Posterior cingulate gyrus (tissue), 11 donors: ENCODE measurements at regions not wholly inside any gene's neighbourhood (a gene's known extent, or its start where the extent isn't known, plus 50 kb on each side); places are given as distances from the start of the nearest gene placed in this dataset.
A peak's percentile ranks its signal among the peaks of the same experiment; 100 is the strongest.
"Not testable (repeated sequence)": the region's sequence is repeated elsewhere in the genome, so short reads cannot be mapped to it uniquely, and the experiment has no call there.

ENCODE experiments used
- DNase-seq, 10 donors: peaks; one replicate each; pipeline versions ENCODE4 v3.0.0 to v3.0.0-alpha.2; 2020 to 2021; ENCODE audit warnings: mixed read lengths in 3 of 10
- intact Hi-C: fragments of 100-400 bp; cut with DNase I; formaldehyde crosslinking; loops from one replicate; pipeline ENCODE4 v1.15.1; 2023

DNA sequence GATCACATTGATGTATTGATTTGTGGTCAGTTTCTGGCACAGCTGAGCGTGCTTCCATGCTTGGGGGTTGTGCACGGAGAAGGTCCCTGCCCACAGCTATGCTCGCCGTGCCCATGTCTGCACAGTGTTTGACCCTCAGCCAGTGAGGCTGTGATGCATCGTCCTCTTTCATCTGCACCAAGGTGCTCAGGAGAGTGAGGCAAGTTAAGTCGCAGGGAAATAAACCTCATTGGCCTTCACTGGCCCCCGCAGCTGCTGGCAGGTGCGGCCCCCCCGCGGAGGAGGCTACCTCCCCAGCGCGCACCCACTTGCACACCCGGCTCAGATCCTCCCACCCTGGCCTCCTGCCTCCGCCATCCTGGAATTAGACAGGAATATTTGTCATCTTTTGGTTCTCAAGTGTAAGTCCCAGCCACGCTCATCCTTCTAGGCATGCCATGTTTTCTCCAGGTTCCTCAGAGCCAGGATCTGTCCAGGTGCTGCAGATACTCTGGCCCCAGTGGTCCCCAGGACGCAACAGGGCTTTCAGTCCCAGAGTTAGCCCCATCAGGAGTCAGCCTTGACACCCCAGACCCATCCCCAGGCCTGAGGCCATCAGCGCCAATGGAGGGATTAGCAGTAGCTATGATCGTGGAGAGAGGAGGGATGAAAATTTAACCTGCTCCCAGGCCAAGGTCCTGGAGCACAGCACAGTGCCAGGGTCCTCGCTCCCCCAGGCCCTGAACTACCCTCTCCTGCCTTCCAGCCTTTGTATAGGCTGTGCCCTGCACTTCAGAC is 93.7 kb downstream of the OAT start:
- no peak for DNase-seq
- intact Hi-C loops = no loop called here

- no peak for DNase-seq
- intact Hi-C loops = no loop called here
These were observed 94.3 kb downstream of the OAT start for GRCh38 chr10:124324451-124324850.

DNA sequence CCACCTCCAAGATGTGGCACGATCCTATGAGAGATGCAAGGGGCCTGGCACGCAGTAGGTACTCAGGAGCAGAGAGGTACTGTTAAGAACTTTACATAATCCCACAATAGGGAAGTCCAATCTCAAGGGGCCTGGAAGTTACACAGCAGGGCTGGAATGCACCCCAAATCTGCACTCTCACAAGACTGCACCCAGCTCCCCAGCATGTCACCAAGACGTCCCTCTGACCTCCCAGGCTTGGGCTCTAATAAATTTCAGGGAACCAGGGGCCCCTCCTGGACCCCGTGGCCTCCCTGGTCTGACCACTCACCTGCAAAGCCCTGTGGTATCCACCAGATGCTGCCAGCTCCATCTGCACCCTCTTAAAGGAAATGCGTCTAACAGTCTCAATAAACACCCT is 94.9 kb downstream of the OAT start:
- intact Hi-C loops = no loop called here

GRCh38 chr10:124323111-124323725 is 95.5 kb downstream of the OAT start:
- intact Hi-C loops = no loop called here
- no peak for DNase-seq

More for the DNA sequence above, 94.9 kb downstream of the OAT start:
- no peak for DNase-seq

DNA sequence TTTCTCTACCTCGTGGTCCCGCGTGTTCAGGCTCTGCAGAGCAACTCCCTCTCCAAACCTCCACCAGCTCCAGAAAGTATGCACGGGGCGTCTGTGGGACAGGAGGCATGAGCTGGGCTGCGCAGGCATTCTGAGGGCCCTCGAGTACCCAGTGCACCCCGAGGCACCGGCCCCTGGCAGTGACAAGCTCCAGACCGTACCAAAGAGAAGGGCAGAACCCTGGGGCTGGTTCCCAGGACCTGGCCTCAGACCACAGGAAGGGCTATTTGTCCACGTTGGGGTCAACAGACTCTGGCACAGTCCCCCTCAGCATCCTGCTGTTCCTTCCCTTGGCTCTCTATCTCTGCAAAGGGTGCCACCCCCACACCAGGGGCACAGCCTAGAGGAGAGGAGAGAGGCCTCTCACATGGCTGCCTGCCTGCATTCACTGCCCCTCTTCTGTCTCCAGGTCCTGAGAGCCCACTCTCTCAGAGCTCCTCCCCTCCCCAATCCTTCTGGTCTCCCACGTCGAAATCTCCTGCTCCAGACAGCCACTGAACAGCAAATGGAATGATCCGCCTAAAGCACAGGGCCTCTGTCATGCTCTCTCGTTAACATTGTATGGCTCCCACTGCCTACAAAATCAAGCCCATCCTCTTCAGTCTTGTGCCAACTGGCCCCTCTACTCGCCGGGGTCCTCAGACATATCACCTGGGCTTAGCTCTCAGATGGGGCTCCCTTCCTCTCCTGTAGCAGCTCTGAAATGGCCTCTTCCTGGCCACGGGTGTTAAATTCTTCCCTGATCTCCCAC is 96.3 kb downstream of the OAT start:
- no peak for DNase-seq
- intact Hi-C loops = no loop called here

DNA sequence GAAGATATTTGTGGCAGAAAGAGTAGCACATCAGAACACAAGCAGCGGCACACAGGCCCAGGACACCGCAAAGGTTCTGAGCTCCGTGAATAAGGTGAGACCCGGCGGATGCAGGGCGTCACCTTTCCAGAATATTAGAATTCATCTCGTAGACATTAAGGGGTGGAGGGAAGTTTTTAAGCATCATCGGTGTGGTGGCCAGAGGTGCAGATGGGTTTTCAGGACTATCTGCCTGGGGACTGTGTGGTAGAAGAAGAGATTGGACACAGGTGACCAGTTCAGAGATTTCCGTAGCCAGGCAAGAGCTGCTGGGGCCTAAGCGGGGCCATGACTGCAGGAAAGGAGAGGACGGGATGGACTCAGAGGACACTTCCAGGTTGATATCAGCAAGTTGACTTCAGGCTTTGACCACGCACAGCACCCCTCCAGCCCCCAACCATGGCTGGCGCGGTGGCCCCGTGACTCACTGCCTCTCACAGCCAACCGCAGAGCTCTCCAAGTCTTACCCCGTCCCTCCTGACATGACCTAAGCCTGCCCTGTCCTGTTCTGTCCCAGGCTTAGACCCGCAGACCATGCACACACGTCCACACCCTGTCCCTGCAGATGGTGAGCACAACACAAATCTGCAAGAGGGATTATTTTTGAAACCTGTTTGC is 97.2 kb downstream of the OAT start:
- intact Hi-C loops = no loop called here
- no peak for DNase-seq

DNA sequence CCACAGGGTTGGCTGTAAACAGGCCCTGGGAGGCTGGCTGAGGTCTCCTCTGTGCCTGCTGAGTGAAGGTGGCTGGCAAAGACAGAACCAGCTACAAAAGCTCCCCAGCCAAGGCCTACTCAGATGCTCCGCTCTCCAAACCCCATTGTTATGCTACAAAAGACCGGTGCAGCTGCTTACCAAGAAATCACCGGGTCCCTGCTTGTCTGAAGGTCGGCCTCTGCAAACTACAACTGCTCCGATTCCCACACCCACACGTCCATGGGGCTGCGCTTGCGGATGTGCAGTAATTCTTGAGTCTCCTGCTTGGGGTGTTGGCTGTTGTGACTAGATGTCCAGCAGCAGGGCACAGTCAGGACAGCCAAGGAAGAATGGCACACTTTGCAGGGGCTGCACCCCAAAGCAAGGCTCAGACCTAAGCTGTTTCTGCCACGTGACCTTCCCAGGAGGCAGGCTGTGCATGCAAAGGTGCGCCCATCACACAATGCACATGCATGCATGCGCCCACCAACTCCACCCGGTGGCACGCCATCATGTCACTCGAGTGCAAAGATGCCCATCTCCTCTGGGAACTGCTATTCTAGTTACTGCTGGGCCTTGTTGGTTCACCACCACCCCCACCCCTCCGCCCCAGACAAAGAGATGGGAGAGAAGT is 97.8 kb downstream of the OAT start:
- DNase-seq = no peak
- intact Hi-C loops = no loop called here

DNA sequence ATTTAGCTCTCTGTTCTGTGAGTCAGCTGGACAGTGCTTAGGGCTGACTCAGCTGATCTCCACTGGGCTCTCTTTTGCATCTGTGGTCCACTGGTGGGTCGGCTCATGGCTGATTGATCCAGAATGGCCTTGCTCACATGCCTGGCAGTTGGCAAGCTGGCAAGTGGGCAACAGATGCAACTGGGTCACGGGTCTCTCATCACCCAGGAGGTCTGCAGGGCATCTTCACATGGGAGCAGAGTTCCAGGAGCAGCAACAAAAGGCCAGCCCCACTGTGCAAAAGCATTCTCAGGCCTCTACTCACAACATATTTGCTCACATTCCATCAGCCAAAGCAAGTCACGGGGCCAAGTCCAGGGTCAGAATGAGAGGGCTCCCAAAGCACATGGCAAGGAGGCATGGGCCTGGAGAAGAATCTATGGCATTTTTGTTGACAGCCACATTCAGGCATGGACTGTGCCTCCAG is 98.8 kb downstream of the OAT start:
- intact Hi-C loops = no loop called here
- no peak for DNase-seq

- DNase-seq, intact Hi-C loops: not testable (repeated sequence)
These were observed 99.2 kb downstream of the OAT start for GRCh38 chr10:124319520-124319919.

DNA sequence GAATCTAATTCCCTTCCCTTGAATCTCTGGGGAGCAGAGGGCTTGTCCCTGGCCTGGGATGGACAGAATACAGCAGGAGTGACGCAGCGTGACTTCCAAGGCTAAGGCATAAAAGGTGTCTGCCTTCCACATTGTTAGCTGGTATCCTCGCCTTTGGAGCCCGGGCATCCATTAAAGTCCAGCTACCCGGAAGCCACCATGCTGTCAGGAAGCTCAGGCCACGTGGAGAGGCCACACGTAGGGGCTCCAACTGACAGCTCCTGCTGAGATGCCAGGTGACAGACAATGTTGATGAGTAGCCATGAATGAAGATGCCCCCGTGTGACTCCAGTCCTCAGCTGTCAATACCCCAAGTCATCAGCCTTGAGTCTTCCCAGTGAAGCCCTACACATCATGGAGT is 99.9 kb downstream of the OAT start:
- DNase-seq = no peak
- intact Hi-C loops = no loop called here

- intact Hi-C loops = no loop called here
- no peak for DNase-seq
These were observed 100.6 kb downstream of the OAT start for GRCh38 chr10:124318076-124318475.

GRCh38 chr10:124316326-124316725 is 102.4 kb downstream of the OAT start:
- intact Hi-C loops = no loop called here
- DNase-seq = no peak

DNA sequence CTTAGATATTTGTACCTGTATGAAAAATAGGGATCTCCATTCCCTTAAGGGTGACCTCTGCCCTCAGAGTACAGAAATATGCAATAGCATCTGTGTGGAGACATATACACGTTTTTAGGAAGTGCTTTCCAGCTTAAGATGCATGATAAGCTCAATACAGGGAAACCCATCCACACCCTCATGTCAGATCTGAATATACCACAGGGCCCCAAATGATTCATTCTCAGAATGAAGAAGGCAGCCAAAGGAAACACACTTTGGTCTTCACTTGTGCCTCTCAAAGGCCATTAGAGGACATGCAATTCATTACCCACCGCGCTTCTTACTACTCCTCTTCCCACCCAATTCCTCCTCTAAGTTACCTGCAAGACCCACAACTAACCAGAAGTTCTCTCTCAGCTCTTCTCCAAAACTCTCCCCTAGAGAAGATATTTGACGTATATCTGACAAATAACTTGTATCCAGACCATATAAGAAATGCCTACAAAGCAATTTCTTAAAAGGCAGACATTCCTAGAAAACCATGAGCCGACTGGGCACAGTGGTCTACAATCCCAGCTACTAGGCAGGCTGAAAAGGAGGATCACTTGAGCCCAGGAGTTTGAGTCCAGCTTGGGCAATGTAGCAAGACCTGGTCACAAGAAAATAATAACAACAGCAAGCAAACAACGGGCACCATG is 103.0 kb downstream of the OAT start:
- no peak for DNase-seq

DNA sequence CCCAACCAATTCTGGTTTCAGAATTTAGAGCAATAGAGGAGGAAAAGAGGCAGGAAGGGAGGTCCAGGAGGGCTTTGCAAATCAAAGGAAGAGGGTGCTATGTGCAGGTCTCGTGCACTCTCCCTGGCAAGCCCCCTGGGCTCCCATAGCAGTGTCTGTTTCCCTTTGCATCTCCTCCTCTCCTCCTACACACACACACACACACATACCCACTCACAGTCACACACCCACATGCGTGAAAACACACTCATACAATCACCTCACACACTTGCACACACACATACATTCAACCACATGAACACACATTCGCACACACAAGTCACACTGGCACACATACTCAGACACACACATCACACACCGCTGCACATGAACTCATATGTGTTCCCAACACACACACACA is 105.3 kb downstream of the OAT start:
- intact Hi-C loops = no loop called here

More for the DNA sequence above, 103.0 kb downstream of the OAT start:
- intact Hi-C loops = no loop called here

GRCh38 chr10:124308811-124309210 is 109.9 kb downstream of the OAT start:
- DNase-seq = peak in 1 of 10 donors; percentile 49
- intact Hi-C loops = no loop called here

More for the DNA sequence above, 105.3 kb downstream of the OAT start:
- no peak for DNase-seq

- intact Hi-C loops = no loop called here
- DNase-seq = peak in 1 of 10 donors; percentile 52
These were observed 110.6 kb downstream of the OAT start for GRCh38 chr10:124308056-124308645.

DNA sequence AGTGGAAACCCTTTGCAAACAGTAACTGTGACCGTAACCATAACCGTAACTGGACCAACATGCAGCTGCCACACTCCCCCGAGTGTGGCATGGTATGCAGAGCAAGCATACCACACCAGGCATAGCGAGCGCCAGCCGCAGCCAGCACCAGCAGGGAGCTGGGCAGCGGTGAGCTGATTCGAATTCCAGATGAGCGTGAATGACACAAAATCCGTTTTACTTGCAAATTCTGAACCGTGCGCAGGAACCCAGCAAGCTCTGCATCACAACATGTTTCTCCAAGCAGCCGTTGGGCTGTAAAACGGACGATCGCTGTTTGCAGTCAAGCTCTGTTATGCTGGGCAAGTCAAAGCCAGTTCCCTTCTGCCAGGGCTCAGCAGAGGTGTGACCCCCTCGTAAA is 111.1 kb downstream of the OAT start:
- DNase-seq = peak in 1 of 10 donors; percentile 74
- intact Hi-C loops = no loop called here

DNA sequence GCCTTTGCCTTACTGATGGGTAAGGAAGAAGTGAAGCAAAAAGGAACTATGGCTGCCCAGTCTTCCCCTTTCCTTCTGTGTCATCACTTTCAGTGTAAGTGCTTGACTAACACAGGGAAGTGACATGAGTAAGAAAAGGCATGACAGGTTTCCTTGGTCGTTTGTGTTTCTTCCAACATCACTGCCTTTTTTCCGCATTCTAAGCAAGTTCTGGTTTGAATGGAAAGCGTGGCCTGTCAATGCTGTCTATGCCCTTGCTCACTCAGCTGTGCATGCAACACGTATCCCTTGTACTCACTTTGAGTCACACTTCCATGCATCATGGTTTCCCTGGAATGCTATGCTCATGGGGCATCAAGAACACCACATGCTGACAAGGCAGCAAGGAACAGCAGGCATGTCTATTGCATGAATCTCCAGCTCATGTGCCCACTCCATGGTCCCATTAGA is 111.8 kb downstream of the OAT start:
- DNase-seq = no peak
- intact Hi-C loops = no loop called here

- DNase-seq = no peak
- intact Hi-C loops = no loop called here
These were observed 112.2 kb downstream of the OAT start for GRCh38 chr10:124306520-124306919.
